ENCODE measurements at regions not wholly inside any gene's neighbourhood (a gene's known extent, or its start where the extent isn't known, plus 50 kb on each side); places are given as distances from the start of the nearest gene placed in this dataset.

- H3K4me3 ChIP-seq (ENCODE audit: low read depth, low read length), result no peak overlapping the region
- intact Hi-C loops (cut with micrococcal nuclease; ENCODE audit: unreplicated experiment), result no loop called here
- ChIA-PET POLR2A (no interaction called here), CTCF (interaction anchor here (0.6 kb wide), 1 partner anchor 1327 kb away, joined by 5 read pairs; no protein-coding TSS in a partner anchor)
- H3K4me1 ChIP-seq, result no peaks in the 10 kb centered on the region
- H3K4me3 Mint-ChIP-seq (ENCODE audit: unreplicated experiment), result no peak overlapping the region
- no peak overlapping the region for H3K27ac Mint-ChIP-seq (ENCODE audit: unreplicated experiment)
- no peaks in the 10 kb centered on the region for H3K27me3 ChIP-seq (replicated peaks; ENCODE audit: control insufficient read depth, insufficient read depth, low read length)
- H3K36me3 Mint-ChIP-seq (ENCODE audit: insufficient read depth, unreplicated experiment), result no peaks in the 10 kb centered on the region
- H3K36me3 ChIP-seq (ENCODE audit: control insufficient read depth, insufficient read depth, low read length), result no peaks in the 10 kb centered on the region
- no peak for TF ChIP-seq CTCF (IDR thresholded peaks at IDR 0.05; ENCODE audit: insufficient read depth in 1 of 2, low read depth in 1 of 2, low read length in 1 of 2, severe bottlenecking in 1 of 2, unreplicated experiment in 1 of 2)
- no peaks in the 10 kb centered on the region for H3K4me1 Mint-ChIP-seq (ENCODE audit: low read depth, unreplicated experiment)
- BruUV-seq (replicated peaks), result no TSS peak
- no peaks in the 10 kb centered on the region for H3K9me3 ChIP-seq
- H3K27me3 Mint-ChIP-seq (ENCODE audit: insufficient read depth, unreplicated experiment), result peaks cover 5% of the 10 kb centered on the region
- H3K9me3 Mint-ChIP-seq (ENCODE audit: unreplicated experiment), result peaks cover 10% of the 10 kb centered on the region
- DNase-seq, result no peak
Observed at GRCh38 chr11:109106151-109106906, 315.7 kb upstream of the C11orf87 start.

GRCh38 chr11:109109150-109109549 lies 312.8 kb upstream of the C11orf87 start:
- Mint-ChIP-seq H3K27me3 (ENCODE audit: insufficient read depth, unreplicated experiment) (peaks cover 7% of the 10 kb centered on the region), H3K4me3 (ENCODE audit: unreplicated experiment) (no peak overlapping the region), H3K4me1 (ENCODE audit: low read depth, unreplicated experiment) (no peaks in the 10 kb centered on the region), H3K36me3 (ENCODE audit: insufficient read depth, unreplicated experiment) (no peaks in the 10 kb centered on the region), H3K9me3 (ENCODE audit: unreplicated experiment) (peaks cover under 1% of the 10 kb centered on the region), H3K27ac (ENCODE audit: unreplicated experiment) (no peak overlapping the region)
- Histone ChIP-seq H3K27me3 (replicated peaks; ENCODE audit: control insufficient read depth, insufficient read depth, low read length) (no peaks in the 10 kb centered on the region), H3K4me1 (no peaks in the 10 kb centered on the region), H3K4me3 (ENCODE audit: low read depth, low read length) (no peak overlapping the region), H3K9me3 (no peaks in the 10 kb centered on the region), H3K36me3 (ENCODE audit: control insufficient read depth, insufficient read depth, low read length) (no peaks in the 10 kb centered on the region)
- DNase-seq, result no peak
- ChIA-PET POLR2A (interaction anchor here (0.5 kb wide), 1 partner anchor 9 kb away, joined by 3 read pairs; no protein-coding TSS in a partner anchor), CTCF (no interaction called here)
- intact Hi-C loops (cut with micrococcal nuclease; ENCODE audit: unreplicated experiment), result no loop called here
- TF ChIP-seq CTCF (IDR thresholded peaks at IDR 0.05; ENCODE audit: insufficient read depth in 1 of 2, low read depth in 1 of 2, low read length in 1 of 2, severe bottlenecking in 1 of 2, unreplicated experiment in 1 of 2), result no peak
- no TSS peak for BruUV-seq (replicated peaks)

GRCh38 chr11:109109571-109110315 lies 312.2 kb upstream of the C11orf87 start:
- H3K27me3 ChIP-seq (replicated peaks; ENCODE audit: control insufficient read depth, insufficient read depth, low read length), result no peaks in the 10 kb centered on the region
- Mint-ChIP-seq H3K27ac (ENCODE audit: unreplicated experiment) (no peak overlapping the region), H3K36me3 (ENCODE audit: insufficient read depth, unreplicated experiment) (no peaks in the 10 kb centered on the region), H3K4me1 (ENCODE audit: low read depth, unreplicated experiment) (no peaks in the 10 kb centered on the region), H3K27me3 (ENCODE audit: insufficient read depth, unreplicated experiment) (peaks cover 8% of the 10 kb centered on the region), H3K9me3 (ENCODE audit: unreplicated experiment) (no peaks in the 10 kb centered on the region), H3K4me3 (ENCODE audit: unreplicated experiment) (no peak overlapping the region)
- BruUV-seq (replicated peaks), result no TSS peak
- H3K36me3 ChIP-seq (ENCODE audit: control insufficient read depth, insufficient read depth, low read length), result no peaks in the 10 kb centered on the region
- H3K4me1 ChIP-seq, result no peaks in the 10 kb centered on the region
- no peak for DNase-seq
- intact Hi-C loops (cut with micrococcal nuclease; ENCODE audit: unreplicated experiment), result no loop called here
- ChIA-PET CTCF (no interaction called here), POLR2A (interaction anchor here (0.5 kb wide), 1 partner anchor 9 kb away, joined by 3 read pairs; no protein-coding TSS in a partner anchor)
- H3K4me3 ChIP-seq (ENCODE audit: low read depth, low read length), result no peak overlapping the region
- TF ChIP-seq CTCF (IDR thresholded peaks at IDR 0.05; ENCODE audit: insufficient read depth in 1 of 2, low read depth in 1 of 2, low read length in 1 of 2, severe bottlenecking in 1 of 2, unreplicated experiment in 1 of 2), result no peak
- H3K9me3 ChIP-seq, result no peaks in the 10 kb centered on the region
